Right atrium auricular region (tissue), 2 donors: ENCODE measurements at regions not wholly inside any gene's neighbourhood (a gene's known extent, or its start where the extent isn't known, plus 50 kb on each side); places are given as distances from the start of the nearest gene placed in this dataset.
"Not testable (repeated sequence)": the region's sequence is repeated elsewhere in the genome, so short reads cannot be mapped to it uniquely, and the experiment has no call there.

Experiments
- DNase-seq: peaks from one replicate; pipeline ENCODE4 v3.0.0-alpha.2; 2019; ENCODE audit warnings: low spot score
- H3K27ac ChIP-seq, 2 donors: fragments of 200-600 bp; sonication (generic); 1 replicate in 1 of 2; 2 replicates in 1 of 2; pipeline ENCODE4 v1.5.1; 2016 to 2019
- H3K27me3 ChIP-seq, 2 donors: fragments of 200-600 bp; sonication (generic); one replicate each; pipeline versions ENCODE4 v1.5.1 to v1.6.0; 2017 to 2019
- H3K36me3 ChIP-seq: fragments of 200-600 bp; sonication (generic); one replicate; pipeline ENCODE4 v1.5.1; 2016
- H3K4me1 ChIP-seq, 2 donors: fragments of 200-600 bp; sonication (generic); one replicate each; pipeline versions ENCODE4 v1.5.1 to v1.6.0; 2017 to 2019
- H3K4me3 ChIP-seq, 2 donors: fragments of 200-600 bp; sonication (generic); 1 replicate in 1 of 2; 2 replicates in 1 of 2; pipeline ENCODE4 v1.5.1; 2017 to 2019; ENCODE audit warnings: mild to moderate bottlenecking in 1 of 2, moderate library complexity in 1 of 2
- H3K9me3 ChIP-seq, 2 donors: fragments of 200-600 bp; sonication (generic); one replicate each; pipeline ENCODE4 v1.5.1; 2019
- CTCF ChIP-seq, 2 donors: fragments of 200-600 bp; sonication (generic); IDR thresholded peaks; one replicate each; pipeline ENCODE4 v1.5.1; 2019; ENCODE audit warnings: antibody characterized with exemption in 2 of 2

- H3K27me3 ChIP-seq, result no peaks in the 10 kb centered on the region
- no peak for DNase-seq
- peaks cover 45% of the 10 kb centered on the region for H3K36me3 ChIP-seq
- no peaks in the 10 kb centered on the region for H3K9me3 ChIP-seq
- no peak overlapping the region for H3K4me3 ChIP-seq
- peak overlapping the region in 1 of 2 donors; percentile 19 for H3K27ac ChIP-seq
- H3K4me1 ChIP-seq, result peaks cover 0 to 15% of the 10 kb centered on the region in 2 donors
- TF ChIP-seq CTCF (IDR thresholded peaks at IDR 0.05), result no peak
These were observed 112.9 kb upstream of the ZNF746 start for GRCh38 chr7:149610441-149611011.

GRCh38 chr7:149608168-149608567, 110.6 kb upstream of the ZNF746 start:
- Histone ChIP-seq H3K36me3 (peaks cover 25% of the 10 kb centered on the region), H3K9me3 (no peaks in the 10 kb centered on the region), H3K4me1 (peaks cover 0 to 10% of the 10 kb centered on the region in 2 donors), H3K4me3 (no peak overlapping the region), H3K27ac (no peak overlapping the region), H3K27me3 (no peaks in the 10 kb centered on the region)
- TF ChIP-seq CTCF (IDR thresholded peaks at IDR 0.05), result no peak
- DNase-seq, result no peak

DNA sequence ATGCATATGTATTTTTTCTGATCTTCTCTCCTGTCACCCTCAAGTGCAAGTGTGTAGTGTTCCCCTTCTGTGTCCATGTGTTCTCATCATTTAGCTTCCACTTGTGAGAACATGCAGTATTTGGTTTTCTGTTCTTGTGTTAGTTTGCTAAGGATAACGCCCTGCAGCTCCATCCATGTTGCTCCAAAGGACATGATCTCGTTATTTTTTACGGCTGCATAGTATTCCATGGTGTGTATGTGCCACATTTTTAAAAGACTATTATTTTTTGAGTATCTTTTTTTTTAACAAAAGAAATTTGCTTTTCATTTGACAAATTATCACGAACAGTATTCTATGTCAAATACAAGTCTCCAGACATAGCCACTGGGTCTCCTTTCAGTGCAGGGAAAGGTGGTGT, 110.1 kb upstream of the ZNF746 start:
- peaks cover 21% of the 10 kb centered on the region for H3K36me3 ChIP-seq
- no peak for DNase-seq
- TF ChIP-seq CTCF (IDR thresholded peaks at IDR 0.05), result no peak

DNA sequence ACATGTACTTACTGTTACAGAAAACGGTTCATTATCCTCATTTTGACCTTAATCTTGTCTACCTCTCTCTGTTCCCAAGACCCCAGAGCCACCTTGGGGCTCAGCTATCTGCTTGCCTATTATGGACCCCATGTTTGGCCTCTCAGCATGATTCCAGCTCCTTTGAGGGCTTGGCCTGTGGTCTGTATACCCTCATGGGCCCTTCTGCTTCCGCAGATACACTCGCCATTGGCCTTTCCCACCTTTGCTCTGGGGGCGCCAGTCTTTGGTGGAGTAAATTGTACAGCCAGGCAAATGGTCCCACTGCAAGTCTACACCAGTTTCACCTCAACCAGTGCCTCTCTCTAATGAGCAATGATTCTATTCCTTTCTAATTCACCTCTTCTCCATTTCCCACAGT, 109.2 kb upstream of the ZNF746 start:
- Histone ChIP-seq H3K36me3 (peaks cover 22% of the 10 kb centered on the region), H3K27me3 (no peaks in the 10 kb centered on the region), H3K9me3 (no peaks in the 10 kb centered on the region), H3K4me3 (no peak overlapping the region), H3K27ac (no peak overlapping the region), H3K4me1 (peaks cover 0 to 10% of the 10 kb centered on the region in 2 donors)
- no peak for DNase-seq
- no peak for TF ChIP-seq CTCF (IDR thresholded peaks at IDR 0.05)

More for the DNA sequence above, 110.1 kb upstream of the ZNF746 start:
- H3K27me3 ChIP-seq, result no peaks in the 10 kb centered on the region
- H3K9me3 ChIP-seq, result no peaks in the 10 kb centered on the region
- H3K4me1 ChIP-seq, result peaks cover 0 to 10% of the 10 kb centered on the region in 2 donors
- no peak overlapping the region for H3K27ac ChIP-seq
- H3K4me3 ChIP-seq, result no peak overlapping the region

- DNase-seq, result no peak
- Histone ChIP-seq H3K4me3 (no peak overlapping the region), H3K27ac (no peak overlapping the region), H3K9me3 (no peaks in the 10 kb centered on the region), H3K4me1 (peaks cover 0 to 14% of the 10 kb centered on the region in 2 donors), H3K36me3 (peaks cover 19% of the 10 kb centered on the region), H3K27me3 (no peaks in the 10 kb centered on the region)
- TF ChIP-seq CTCF (IDR thresholded peaks at IDR 0.05), result no peak
These were observed 108.1 kb upstream of the ZNF746 start for GRCh38 chr7:149605696-149606095.

DNA sequence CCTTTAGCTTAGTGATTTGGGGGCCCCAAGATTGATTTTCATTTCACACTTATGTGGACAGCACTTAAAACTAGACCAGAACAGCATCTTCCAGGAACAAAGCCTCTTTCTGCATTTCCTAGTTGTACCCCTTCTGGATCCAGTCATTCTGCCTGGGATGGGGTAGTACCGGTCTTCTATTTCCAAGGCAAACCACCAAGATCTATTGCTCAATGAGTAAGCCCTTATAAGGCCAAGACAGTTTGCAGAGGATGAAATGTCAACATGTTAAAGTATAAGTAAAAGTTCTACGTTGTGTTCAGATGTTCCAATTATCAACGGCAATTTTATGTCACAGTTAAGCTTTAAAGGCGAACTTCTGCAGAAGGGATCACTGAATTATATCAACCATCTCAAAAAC, 106.9 kb upstream of the ZNF746 start:
- H3K27ac ChIP-seq, result no peak overlapping the region
- H3K27me3 ChIP-seq, result no peaks in the 10 kb centered on the region
- no peak overlapping the region for H3K4me3 ChIP-seq
- peaks cover 19% of the 10 kb centered on the region for H3K36me3 ChIP-seq
- no peak for TF ChIP-seq CTCF (IDR thresholded peaks at IDR 0.05)
- peaks cover 0 to 11% of the 10 kb centered on the region in 2 donors for H3K4me1 ChIP-seq
- H3K9me3 ChIP-seq, result no peaks in the 10 kb centered on the region
- no peak for DNase-seq

- peaks cover 0 to 16% of the 10 kb centered on the region in 2 donors for H3K4me1 ChIP-seq
- H3K9me3 ChIP-seq, H3K27me3 ChIP-seq, H3K4me3 ChIP-seq, DNase-seq, H3K27ac ChIP-seq: not testable (repeated sequence)
- peaks cover 23% of the 10 kb centered on the region for H3K36me3 ChIP-seq
These were observed 103.2 kb upstream of the ZNF746 start for GRCh38 chr7:149600669-149601330.
